SK-N-SH (cell line): ENCODE measurements at regions not wholly inside any gene's neighbourhood (a gene's known extent, or its start where the extent isn't known, plus 50 kb on each side); places are given as distances from the start of the nearest gene placed in this dataset.

Experiments used
- CTCF ChIA-PET: fragments of 300-600, 350-600 bp; formaldehyde crosslinking; extraction: SDS; loops from one replicate; lab custom pipeline; 2021; lab: Yijun Ruan, JAX
- POLR2A ChIA-PET: fragments of 350-600 bp; sonication (Branson Sonifier 250); formaldehyde crosslinking; extraction: SDS; loops from one replicate; lab custom pipeline; 2020; ENCODE audit warnings: antibody characterized with exemption, inconsistent platforms; lab: Yijun Ruan, JAX
- DNase-seq: peaks from one replicate; pipeline ENCODE4 v3.0.0; 2012
- H2AFZ ChIP-seq: fragments of 200-600 bp; sonication (generic); 2 replicates; pipeline ENCODE4 v1.8.1; 2016; ENCODE audit warnings: antibody characterized with exemption, mild to moderate bottlenecking, low read depth
- H3F3A ChIP-seq: fragments of 200-600 bp; sonication (generic); replicated peaks from 2 replicates; pipeline ENCODE3; 2016; ENCODE audit warnings: antibody characterized with exemption, mild to moderate bottlenecking; ENCODE audit not compliant: insufficient read depth
- H3K27ac ChIP-seq, 2 experiments: fragments of 200-500 bp in 1 of 2; fragments of 200-600 bp in 1 of 2; sonication (Bioruptor generic) in 1 of 2; sonication (generic), shearing (Covaris generic) in 1 of 2; 2 replicates each; pipeline versions ENCODE4 v1.5.1 to v1.6.1; 2014 to 2016; ENCODE audit warnings: low read depth in 2 of 2, inconsistent platforms in 1 of 2, low read length in 1 of 2, mild to moderate bottlenecking in 1 of 2, mixed read lengths in 1 of 2
- H3K27me3 ChIP-seq: fragments of 200-600 bp; sonication (generic), shearing (Covaris generic); 2 replicates; pipeline ENCODE4 v1.6.1; 2016; ENCODE audit warnings: mixed run types; ENCODE audit not compliant: insufficient read depth
- H3K36me3 ChIP-seq, 2 experiments: fragments of 200-500 bp in 1 of 2; fragments of 200-600 bp in 1 of 2; sonication (Bioruptor generic) in 1 of 2; sonication (generic) in 1 of 2; replicated peaks in 1 of 2; 2 replicates each; pipeline versions ENCODE3 to v1.5.1; 2014 to 2016; ENCODE audit warnings: low read length in 1 of 2, mild to moderate bottlenecking in 1 of 2; ENCODE audit not compliant: insufficient read depth in 2 of 2, control insufficient read depth in 1 of 2
- H3K4me1 ChIP-seq, 2 experiments: fragments of 200-500 bp in 1 of 2; fragments of 200-600 bp in 1 of 2; sonication (Bioruptor generic) in 1 of 2; sonication (generic), shearing (Covaris generic) in 1 of 2; 2 replicates each; pipeline versions ENCODE4 v1.5.1 to v1.6.1; 2014 to 2016; ENCODE audit warnings: low read depth in 1 of 2, low read length in 1 of 2, mixed run types in 1 of 2; ENCODE audit not compliant: insufficient read depth in 2 of 2, control insufficient read depth in 1 of 2
- H3K4me2 ChIP-seq: fragments of 200-600 bp; sonication (generic), shearing (Covaris generic); 2 replicates; pipeline ENCODE4 v1.6.1; 2017; ENCODE audit warnings: mixed run types
- H3K4me3 ChIP-seq, 2 experiments: fragments of 200-500 bp in 1 of 2; fragments of 200-600 bp in 1 of 2; sonication (Bioruptor generic) in 1 of 2; sonication (generic), shearing (Covaris generic) in 1 of 2; 2 replicates each; pipeline versions ENCODE4 v1.5.1 to v1.8.1; 2014 to 2016; ENCODE audit warnings: low read depth in 2 of 2, inconsistent platforms in 1 of 2, low read length in 1 of 2, mild to moderate bottlenecking in 1 of 2, mixed read lengths in 1 of 2, moderate library complexity in 1 of 2
- H3K79me2 ChIP-seq: fragments of 200-600 bp; sonication (generic); 2 replicates; pipeline ENCODE4 v1.8.1; 2017; ENCODE audit warnings: mild to moderate bottlenecking; ENCODE audit not compliant: insufficient read depth
- H3K9ac ChIP-seq: fragments of 200-600 bp; sonication (generic); 2 replicates; pipeline ENCODE4 v1.6.1; 2017; ENCODE audit warnings: mixed run types
- H3K9me2 ChIP-seq: fragments of 200-600 bp; sonication (generic); 2 replicates; pipeline ENCODE4 v1.6.1; 2017; ENCODE audit warnings: mixed run types
- H3K9me3 ChIP-seq: fragments of 200-600 bp; sonication (generic); 2 replicates; pipeline ENCODE4 v1.6.1; 2017; ENCODE audit warnings: mixed run types, mild to moderate bottlenecking, moderate library complexity
- H4K20me1 ChIP-seq: fragments of 200-600 bp; sonication (generic); 2 replicates; pipeline ENCODE4 v1.6.1; 2017; ENCODE audit warnings: mild to moderate bottlenecking, mixed run types; ENCODE audit not compliant: insufficient read depth
- FOSL2 ChIP-seq: IDR thresholded peaks from 2 replicates; pipeline ENCODE4 v1.4.0; 2012; ENCODE audit warnings: low read depth, mild to moderate bottlenecking, moderate library complexity, borderline replicate concordance
- FOXJ3 ChIP-seq: sonication (generic); formaldehyde crosslinking; IDR thresholded peaks from 2 replicates; pipeline ENCODE4 v1.5.1; 2020; ENCODE audit warnings: mild to moderate bottlenecking, missing genetic modification reagents
- GABPA ChIP-seq: IDR thresholded peaks from 2 replicates; pipeline ENCODE4 v1.4.0; 2012; ENCODE audit warnings: low read depth, mild to moderate bottlenecking
- GATA2 ChIP-seq: sonication (generic); formaldehyde crosslinking; IDR thresholded peaks from 2 replicates; pipeline ENCODE4 v1.5.0; 2020; ENCODE audit warnings: mild to moderate bottlenecking, missing genetic modification reagents
- MXI1 ChIP-seq: IDR thresholded peaks from 2 replicates; pipeline ENCODE4 v1.6.1; 2012; ENCODE audit warnings: mild to moderate bottlenecking, low read depth, low read length, improper control_type of control experiment
- POLR2AphosphoS5 ChIP-seq: IDR thresholded peaks from 2 replicates; pipeline ENCODE4 v1.6.1; 2012; ENCODE audit warnings: low read depth, low read length
- RCOR1 ChIP-seq: fragments of 150-350 bp; IDR thresholded peaks from 2 replicates; pipeline ENCODE4 v1.6.1; 2017; ENCODE audit warnings: antibody characterized with exemption, low read length
- RXRA ChIP-seq: IDR thresholded peaks from 2 replicates; pipeline ENCODE4 v1.4.0; 2012; ENCODE audit warnings: low read depth, mild to moderate bottlenecking, borderline replicate concordance
- SMC3 ChIP-seq: IDR thresholded peaks from 2 replicates; pipeline ENCODE4 v1.6.1; 2012; ENCODE audit warnings: low read depth, low read length, improper control_type of control experiment
- TEAD4 ChIP-seq: IDR thresholded peaks from 2 replicates; pipeline ENCODE4 v1.4.0; 2012; ENCODE audit warnings: mild to moderate bottlenecking, borderline replicate concordance; ENCODE audit not compliant: insufficient read depth
- WGBS: methylation state at CpG from one replicate; pipeline ENCODE4 v1.1.6; 2017; ENCODE audit warnings: low lambda C conversion rate; 5-methylcytosine and 5-hydroxymethylcytosine counted together
- TF ChIP-seq, protein P1 (sequence below): IDR thresholded peaks from 2 replicates; pipeline ENCODE4 v1.6.1; 2012; ENCODE audit warnings: mild to moderate bottlenecking, low read depth, low read length, moderate library complexity
- TF ChIP-seq, protein P2 (sequence below): IDR thresholded peaks from 2 replicates; pipeline ENCODE4 v1.4.0; 2012; ENCODE audit warnings: low read depth, borderline replicate concordance

DNA sequence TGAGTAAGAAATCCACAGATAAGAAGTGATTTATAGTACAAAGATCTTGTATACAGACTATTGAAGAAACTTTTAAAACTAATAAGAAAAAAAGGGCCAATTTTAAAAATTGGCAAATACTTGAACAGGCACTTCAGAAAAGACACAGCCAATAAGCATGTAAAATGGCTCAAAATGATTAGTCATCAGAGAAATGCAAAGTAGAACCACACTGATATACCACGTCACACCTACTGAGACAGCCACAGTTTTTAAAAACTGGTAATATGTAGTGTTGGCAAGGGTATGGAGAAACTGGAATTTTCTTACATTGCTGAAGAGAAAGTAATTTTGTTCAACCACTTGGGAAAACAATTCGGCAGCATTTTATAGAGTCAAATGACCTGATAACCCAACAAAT, 488.9 kb upstream of the HTR1E start:
- ChIA-PET CTCF (interaction anchor here (1.3 kb wide), 1 partner anchor 15 kb away, joined by 3 read pairs; no protein-coding TSS in a partner anchor), POLR2A (no interaction called here)
- H3K36me3 ChIP-seq: no peaks in the 10 kb centered on the region
- H4K20me1 ChIP-seq: no peaks in the 10 kb centered on the region
- H3K79me2 ChIP-seq: no peaks in the 10 kb centered on the region
- no peaks in the 10 kb centered on the region for H3K9me3 ChIP-seq
- WGBS: 16% methylated on average over 2 of the region's 2 CpGs
- H3K27me3 ChIP-seq: no peaks in the 10 kb centered on the region
- no peak overlapping the region for H3K27ac ChIP-seq
- TF ChIP-seq FOXJ3 (CRISPR knock-in tag): no peak
- TF ChIP-seq, protein P1, sequence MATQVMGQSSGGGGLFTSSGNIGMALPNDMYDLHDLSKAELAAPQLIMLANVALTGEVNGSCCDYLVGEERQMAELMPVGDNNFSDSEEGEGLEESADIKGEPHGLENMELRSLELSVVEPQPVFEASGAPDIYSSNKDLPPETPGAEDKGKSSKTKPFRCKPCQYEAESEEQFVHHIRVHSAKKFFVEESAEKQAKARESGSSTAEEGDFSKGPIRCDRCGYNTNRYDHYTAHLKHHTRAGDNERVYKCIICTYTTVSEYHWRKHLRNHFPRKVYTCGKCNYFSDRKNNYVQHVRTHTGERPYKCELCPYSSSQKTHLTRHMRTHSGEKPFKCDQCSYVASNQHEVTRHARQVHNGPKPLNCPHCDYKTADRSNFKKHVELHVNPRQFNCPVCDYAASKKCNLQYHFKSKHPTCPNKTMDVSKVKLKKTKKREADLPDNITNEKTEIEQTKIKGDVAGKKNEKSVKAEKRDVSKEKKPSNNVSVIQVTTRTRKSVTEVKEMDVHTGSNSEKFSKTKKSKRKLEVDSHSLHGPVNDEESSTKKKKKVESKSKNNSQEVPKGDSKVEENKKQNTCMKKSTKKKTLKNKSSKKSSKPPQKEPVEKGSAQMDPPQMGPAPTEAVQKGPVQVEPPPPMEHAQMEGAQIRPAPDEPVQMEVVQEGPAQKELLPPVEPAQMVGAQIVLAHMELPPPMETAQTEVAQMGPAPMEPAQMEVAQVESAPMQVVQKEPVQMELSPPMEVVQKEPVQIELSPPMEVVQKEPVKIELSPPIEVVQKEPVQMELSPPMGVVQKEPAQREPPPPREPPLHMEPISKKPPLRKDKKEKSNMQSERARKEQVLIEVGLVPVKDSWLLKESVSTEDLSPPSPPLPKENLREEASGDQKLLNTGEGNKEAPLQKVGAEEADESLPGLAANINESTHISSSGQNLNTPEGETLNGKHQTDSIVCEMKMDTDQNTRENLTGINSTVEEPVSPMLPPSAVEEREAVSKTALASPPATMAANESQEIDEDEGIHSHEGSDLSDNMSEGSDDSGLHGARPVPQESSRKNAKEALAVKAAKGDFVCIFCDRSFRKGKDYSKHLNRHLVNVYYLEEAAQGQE: no peak
- TF ChIP-seq FOSL2: no peak
- no peak for TF ChIP-seq MXI1
- TF ChIP-seq POLR2AphosphoS5: no peak
- no peak for TF ChIP-seq GABPA
- no peak for TF ChIP-seq RXRA
- no peak for TF ChIP-seq SMC3
- no peak for TF ChIP-seq TEAD4
- TF ChIP-seq RCOR1: no peak
- no peaks in the 10 kb centered on the region for H3K9me2 ChIP-seq
- H2AFZ ChIP-seq: no peak overlapping the region
- no peak overlapping the region for H3K4me3 ChIP-seq
- no peak overlapping the region for H3K4me2 ChIP-seq
- H3K9ac ChIP-seq: no peak overlapping the region
- H3K4me1 ChIP-seq: no peaks in the 10 kb centered on the region; a peak in 1 of 4 replicates
- no peaks in the 10 kb centered on the region for H3F3A ChIP-seq
- DNase-seq: no peak

DNA sequence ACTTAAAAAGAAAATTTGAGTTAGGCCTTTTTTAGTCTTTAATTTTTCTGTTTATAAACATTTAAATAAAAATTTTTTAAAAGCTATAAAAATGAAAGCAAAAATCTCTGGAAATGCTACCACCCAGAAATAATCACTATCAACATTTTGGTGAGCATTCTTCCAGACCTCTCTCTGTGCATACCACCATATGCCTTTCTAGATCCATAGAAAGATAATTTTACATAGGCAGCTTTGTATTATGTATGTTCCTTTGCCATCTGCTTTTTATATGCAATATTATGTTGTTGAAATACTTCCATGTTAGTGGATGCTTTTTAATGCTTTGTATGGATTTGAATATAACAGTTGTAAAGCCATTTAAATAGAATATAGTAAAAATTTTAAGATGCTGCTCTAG, 496.7 kb upstream of the HTR1E start:
- no peaks in the 10 kb centered on the region for H4K20me1 ChIP-seq
- CTCF ChIA-PET: interaction anchor here (1.4 kb wide), 1 partner anchor 10 kb away, joined by 3 read pairs; no protein-coding TSS in a partner anchor
- no peak overlapping the region for H3K4me2 ChIP-seq
- no peak overlapping the region for H2AFZ ChIP-seq
- H3K4me3 ChIP-seq: no peak overlapping the region
- no peaks in the 10 kb centered on the region for H3K9me3 ChIP-seq
- TF ChIP-seq, protein P2, sequence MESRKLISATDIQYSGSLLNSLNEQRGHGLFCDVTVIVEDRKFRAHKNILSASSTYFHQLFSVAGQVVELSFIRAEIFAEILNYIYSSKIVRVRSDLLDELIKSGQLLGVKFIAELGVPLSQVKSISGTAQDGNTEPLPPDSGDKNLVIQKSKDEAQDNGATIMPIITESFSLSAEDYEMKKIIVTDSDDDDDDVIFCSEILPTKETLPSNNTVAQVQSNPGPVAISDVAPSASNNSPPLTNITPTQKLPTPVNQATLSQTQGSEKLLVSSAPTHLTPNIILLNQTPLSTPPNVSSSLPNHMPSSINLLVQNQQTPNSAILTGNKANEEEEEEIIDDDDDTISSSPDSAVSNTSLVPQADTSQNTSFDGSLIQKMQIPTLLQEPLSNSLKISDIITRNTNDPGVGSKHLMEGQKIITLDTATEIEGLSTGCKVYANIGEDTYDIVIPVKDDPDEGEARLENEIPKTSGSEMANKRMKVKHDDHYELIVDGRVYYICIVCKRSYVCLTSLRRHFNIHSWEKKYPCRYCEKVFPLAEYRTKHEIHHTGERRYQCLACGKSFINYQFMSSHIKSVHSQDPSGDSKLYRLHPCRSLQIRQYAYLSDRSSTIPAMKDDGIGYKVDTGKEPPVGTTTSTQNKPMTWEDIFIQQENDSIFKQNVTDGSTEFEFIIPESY: no peak
- TF ChIP-seq GATA2 (CRISPR knock-in tag) (peak; percentile 35; the same call in 1 of the 2 replicates), RCOR1 (peak; percentile 93)
- TF ChIP-seq, all 33 proteins: peak for 2
- POLR2A ChIA-PET: no interaction called here
- Histone ChIP-seq H3K9ac (no peak overlapping the region), H3K4me1 (peaks cover 0 to 7% of the 10 kb centered on the region in 2 experiments; a peak in 2 of 4 replicates), H3F3A (no peaks in the 10 kb centered on the region), H3K9me2 (no peaks in the 10 kb centered on the region), H3K79me2 (no peaks in the 10 kb centered on the region), H3K27ac (peak overlapping the region in 1 of 2 experiments; percentile 28; a peak in 1 of 4 replicates), H3K27me3 (no peaks in the 10 kb centered on the region), H3K36me3 (no peaks in the 10 kb centered on the region)
- DNase-seq: peak; percentile 9
